GM23338 (cell line): ENCODE measurements at regions not wholly inside any gene's neighbourhood (a gene's known extent, or its start where the extent isn't known, plus 50 kb on each side); places are given as distances from the start of the nearest gene placed in this dataset.
A peak's percentile ranks its signal among the peaks of the same experiment; 100 is the strongest.

ENCODE experiments used
- ATAC-seq: fragments of 200-7000 bp; cut with Tn5 transposase; 3 replicates; pipeline ENCODE4 v1.9.1; 2020
- DNase-seq: peaks from one replicate; pipeline ENCODE4 v3.0.0-alpha.2; 2015; ENCODE audit warnings: low spot score
- H2AFZ ChIP-seq: fragments of 200-600 bp; sonication (generic); 2 replicates; pipeline ENCODE4 v1.8.0; 2016; ENCODE audit warnings: antibody characterized with exemption, mild to moderate bottlenecking, moderate library complexity
- H3F3A ChIP-seq: fragments of 200-600 bp; sonication (generic); replicated peaks from 2 replicates; pipeline ENCODE4 v1.8.0; 2017; ENCODE audit warnings: antibody characterized with exemption, mixed run types, low read depth
- H3K27ac ChIP-seq: fragments of 200-600 bp; sonication (generic); 2 replicates; pipeline ENCODE4 v1.6.1; 2016; ENCODE audit warnings: low read depth
- H3K27me3 ChIP-seq: fragments of 200-600 bp; sonication (generic); 2 replicates; pipeline ENCODE4 v1.8.0; 2016; ENCODE audit warnings: mild to moderate bottlenecking, mixed run types, moderate library complexity; ENCODE audit not compliant: insufficient read depth
- H3K36me3 ChIP-seq: fragments of 200-600 bp; sonication (generic); 2 replicates; pipeline ENCODE4 v1.8.0; 2016; ENCODE audit warnings: mild to moderate bottlenecking; ENCODE audit not compliant: insufficient read depth
- H3K4me1 ChIP-seq: fragments of 200-600 bp; sonication (generic); 2 replicates; pipeline ENCODE4 v1.8.0; 2016; ENCODE audit warnings: mild to moderate bottlenecking, moderate library complexity; ENCODE audit not compliant: insufficient read depth
- H3K4me2 ChIP-seq: fragments of 200-600 bp; sonication (generic); 2 replicates; pipeline ENCODE4 v1.7.1; 2017; ENCODE audit warnings: mixed run types
- H3K4me3 ChIP-seq: fragments of 200-600 bp; sonication (generic); 2 replicates; pipeline ENCODE4 v1.6.1; 2016; ENCODE audit warnings: mixed run types
- H3K79me2 ChIP-seq: fragments of 200-600 bp; sonication (generic); replicated peaks from 2 replicates; pipeline ENCODE4 v1.8.0; 2017; ENCODE audit warnings: mild to moderate bottlenecking; ENCODE audit not compliant: insufficient read depth
- H3K9me2 ChIP-seq: fragments of 200-600 bp; sonication (generic); 2 replicates; pipeline ENCODE4 v1.8.0; 2017; ENCODE audit not compliant: insufficient read depth
- H4K20me1 ChIP-seq: fragments of 200-600 bp; sonication (generic); replicated peaks from 2 replicates; pipeline ENCODE4 v1.8.0; 2017; ENCODE audit warnings: mild to moderate bottlenecking; ENCODE audit not compliant: insufficient read depth
- H3K27ac Mint-ChIP-seq: 2 replicates; pipeline ENCODE4 v1.8.0; 2020; ENCODE audit warnings: inconsistent platforms, mild to moderate bottlenecking, moderate library complexity, mixed read lengths
- H3K27me3 Mint-ChIP-seq: 3 replicates; pipeline ENCODE4 v1.8.0; 2022; ENCODE audit warnings: low read depth, mild to moderate bottlenecking, moderate library complexity, mixed read lengths, inconsistent platforms; ENCODE audit not compliant: insufficient read depth, poor library complexity
- H3K36me3 Mint-ChIP-seq: 3 replicates; pipeline ENCODE4 v1.8.0; 2021; ENCODE audit warnings: low read depth, mild to moderate bottlenecking, inconsistent platforms, moderate library complexity, mixed read lengths
- H3K4me1 Mint-ChIP-seq: 3 replicates; pipeline ENCODE4 v1.8.0; 2020; ENCODE audit warnings: mild to moderate bottlenecking, inconsistent platforms, mixed read lengths
- H3K4me3 Mint-ChIP-seq: 3 replicates; pipeline ENCODE4 v1.8.0; 2021; ENCODE audit warnings: moderate library complexity, mild to moderate bottlenecking, inconsistent platforms, mixed read lengths
- H3K9me3 Mint-ChIP-seq: 3 replicates; pipeline ENCODE4 v1.8.0; 2020; ENCODE audit warnings: moderate library complexity, mild to moderate bottlenecking, inconsistent platforms, mixed read lengths
- CREB1 ChIP-seq: fragments of 250-450 bp; sonication (Bioruptor Pico); IDR thresholded peaks from 2 replicates; pipeline ENCODE4 v1.5.0; 2020; ENCODE audit warnings: low read depth, mild to moderate bottlenecking, moderate library complexity
- ETS1 ChIP-seq: IDR thresholded peaks from 2 replicates; pipeline ENCODE4 v1.6.1; 2016; ENCODE audit warnings: antibody characterized with exemption
- EZH2phosphoT487 ChIP-seq: fragments of 200-600 bp; sonication (generic); IDR thresholded peaks from one replicate; pipeline ENCODE4 v1.8.1; 2018; ENCODE audit warnings: antibody characterized with exemption; ENCODE audit not compliant: unreplicated experiment
- NANOG ChIP-seq: IDR thresholded peaks from 2 replicates; pipeline ENCODE4 v1.6.1; 2016; ENCODE audit warnings: antibody characterized with exemption, borderline replicate concordance
- STAT1 ChIP-seq: IDR thresholded peaks from one replicate; pipeline ENCODE4 v1.6.1; 2016; ENCODE audit warnings: antibody characterized with exemption; ENCODE audit not compliant: unreplicated experiment
- ZNF114 ChIP-seq: fragments of 250-450 bp; sonication (Bioruptor Pico); IDR thresholded peaks from 2 replicates; pipeline ENCODE4 v1.5.0; 2020; ENCODE audit warnings: mild to moderate bottlenecking, moderate library complexity
- ZNF331 ChIP-seq: fragments of 250-450 bp; sonication (Bioruptor Pico); IDR thresholded peaks from 2 replicates; pipeline ENCODE4 v1.5.0; 2020; ENCODE audit warnings: low read depth, mild to moderate bottlenecking, moderate library complexity
- ZNF462 ChIP-seq: fragments of 250-450 bp; sonication (Bioruptor Pico); IDR thresholded peaks from 2 replicates; pipeline ENCODE4 v1.5.0; 2020; ENCODE audit warnings: mild to moderate bottlenecking, moderate library complexity
- TF ChIP-seq, protein P1 (sequence below): IDR thresholded peaks from one replicate; pipeline ENCODE4 v1.6.1; 2018; ENCODE audit warnings: antibody characterized with exemption; ENCODE audit not compliant: unreplicated experiment

DNA sequence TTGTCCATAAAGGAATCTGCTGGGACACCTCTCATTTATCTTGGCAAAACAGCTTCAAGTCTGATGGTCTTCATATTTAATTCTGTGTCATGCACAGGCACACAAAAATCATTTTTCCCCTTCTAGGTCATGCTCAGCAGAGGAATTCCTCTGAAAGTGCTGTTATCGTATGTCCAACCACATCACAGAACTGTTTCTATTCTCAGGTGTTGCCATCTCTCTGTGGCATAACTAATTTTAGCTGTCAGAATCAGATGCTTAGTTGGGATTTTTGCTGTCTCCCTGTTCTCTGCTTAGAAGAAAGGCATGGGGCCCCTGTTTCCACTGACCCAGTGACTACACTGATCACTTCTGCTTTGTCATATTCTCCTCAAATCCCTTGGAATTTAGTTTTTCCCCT is 608.0 kb upstream of the EPHA7 start:
- TF ChIP-seq ZNF114 (CRISPR knock-in tag): no peak
- no peak for TF ChIP-seq ZNF331 (CRISPR knock-in tag)
- TF ChIP-seq EZH2phosphoT487: no peak
- TF ChIP-seq, protein P1, sequence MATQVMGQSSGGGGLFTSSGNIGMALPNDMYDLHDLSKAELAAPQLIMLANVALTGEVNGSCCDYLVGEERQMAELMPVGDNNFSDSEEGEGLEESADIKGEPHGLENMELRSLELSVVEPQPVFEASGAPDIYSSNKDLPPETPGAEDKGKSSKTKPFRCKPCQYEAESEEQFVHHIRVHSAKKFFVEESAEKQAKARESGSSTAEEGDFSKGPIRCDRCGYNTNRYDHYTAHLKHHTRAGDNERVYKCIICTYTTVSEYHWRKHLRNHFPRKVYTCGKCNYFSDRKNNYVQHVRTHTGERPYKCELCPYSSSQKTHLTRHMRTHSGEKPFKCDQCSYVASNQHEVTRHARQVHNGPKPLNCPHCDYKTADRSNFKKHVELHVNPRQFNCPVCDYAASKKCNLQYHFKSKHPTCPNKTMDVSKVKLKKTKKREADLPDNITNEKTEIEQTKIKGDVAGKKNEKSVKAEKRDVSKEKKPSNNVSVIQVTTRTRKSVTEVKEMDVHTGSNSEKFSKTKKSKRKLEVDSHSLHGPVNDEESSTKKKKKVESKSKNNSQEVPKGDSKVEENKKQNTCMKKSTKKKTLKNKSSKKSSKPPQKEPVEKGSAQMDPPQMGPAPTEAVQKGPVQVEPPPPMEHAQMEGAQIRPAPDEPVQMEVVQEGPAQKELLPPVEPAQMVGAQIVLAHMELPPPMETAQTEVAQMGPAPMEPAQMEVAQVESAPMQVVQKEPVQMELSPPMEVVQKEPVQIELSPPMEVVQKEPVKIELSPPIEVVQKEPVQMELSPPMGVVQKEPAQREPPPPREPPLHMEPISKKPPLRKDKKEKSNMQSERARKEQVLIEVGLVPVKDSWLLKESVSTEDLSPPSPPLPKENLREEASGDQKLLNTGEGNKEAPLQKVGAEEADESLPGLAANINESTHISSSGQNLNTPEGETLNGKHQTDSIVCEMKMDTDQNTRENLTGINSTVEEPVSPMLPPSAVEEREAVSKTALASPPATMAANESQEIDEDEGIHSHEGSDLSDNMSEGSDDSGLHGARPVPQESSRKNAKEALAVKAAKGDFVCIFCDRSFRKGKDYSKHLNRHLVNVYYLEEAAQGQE: no peak
- TF ChIP-seq NANOG: no peak
- no peak for TF ChIP-seq STAT1
- Mint-ChIP-seq H3K9me3 (no peaks in the 10 kb centered on the region), H3K27me3 (peaks cover 2% of the 10 kb centered on the region), H3K36me3 (no peaks in the 10 kb centered on the region), H3K27ac (no peak overlapping the region), H3K4me3 (no peak overlapping the region), H3K4me1 (no peaks in the 10 kb centered on the region)
- Histone ChIP-seq H3F3A (no peaks in the 10 kb centered on the region), H3K4me3 (no peak overlapping the region), H3K4me2 (no peak overlapping the region), H3K27ac (no peak overlapping the region), H3K9me2 (peaks cover 6% of the 10 kb centered on the region; the same call in 1 of the 2 replicates), H3K4me1 (no peaks in the 10 kb centered on the region), H3K27me3 (no peaks in the 10 kb centered on the region), H3K79me2 (no peaks in the 10 kb centered on the region), H2AFZ (no peak overlapping the region; the same call in 1 of the 2 replicates), H3K36me3 (no peaks in the 10 kb centered on the region), H4K20me1 (no peaks in the 10 kb centered on the region)
- ATAC-seq (no peak), DNase-seq (no peak)

GRCh38 chr6:94026575-94026974 is 607.2 kb upstream of the EPHA7 start:
- Histone ChIP-seq H4K20me1 (no peaks in the 10 kb centered on the region), H3K4me2 (no peak overlapping the region), H3F3A (no peaks in the 10 kb centered on the region), H3K27me3 (no peaks in the 10 kb centered on the region), H2AFZ (peak overlapping the region; percentile 40; the same call in 1 of the 2 replicates), H3K27ac (no peak overlapping the region), H3K36me3 (no peaks in the 10 kb centered on the region), H3K4me3 (no peak overlapping the region), H3K9me2 (peaks cover 6% of the 10 kb centered on the region; the same call in 1 of the 2 replicates), H3K4me1 (no peaks in the 10 kb centered on the region), H3K79me2 (no peaks in the 10 kb centered on the region)
- H3K9me3 Mint-ChIP-seq: no peaks in the 10 kb centered on the region; the same call in 2 of the 3 replicates
- H3K4me1 Mint-ChIP-seq: no peaks in the 10 kb centered on the region
- ATAC-seq (no peak), DNase-seq (no peak)
- H3K27ac Mint-ChIP-seq: no peak overlapping the region
- peaks cover 2% of the 10 kb centered on the region for H3K27me3 Mint-ChIP-seq
- no peaks in the 10 kb centered on the region for H3K36me3 Mint-ChIP-seq
- no peak overlapping the region for H3K4me3 Mint-ChIP-seq
- no peak for TF ChIP-seq ZNF114 (CRISPR knock-in tag)
- TF ChIP-seq ZNF462 (CRISPR knock-in tag): no peak
- no peak for TF ChIP-seq EZH2phosphoT487
- no peak for TF ChIP-seq ETS1
- TF ChIP-seq STAT1: no peak
- no peak for TF ChIP-seq CREB1 (CRISPR knock-in tag)
